ENCODE measurements at regions not wholly inside any gene's neighbourhood (a gene's known extent, or its start where the extent isn't known, plus 50 kb on each side); places are given as distances from the start of the nearest gene placed in this dataset.

DNA sequence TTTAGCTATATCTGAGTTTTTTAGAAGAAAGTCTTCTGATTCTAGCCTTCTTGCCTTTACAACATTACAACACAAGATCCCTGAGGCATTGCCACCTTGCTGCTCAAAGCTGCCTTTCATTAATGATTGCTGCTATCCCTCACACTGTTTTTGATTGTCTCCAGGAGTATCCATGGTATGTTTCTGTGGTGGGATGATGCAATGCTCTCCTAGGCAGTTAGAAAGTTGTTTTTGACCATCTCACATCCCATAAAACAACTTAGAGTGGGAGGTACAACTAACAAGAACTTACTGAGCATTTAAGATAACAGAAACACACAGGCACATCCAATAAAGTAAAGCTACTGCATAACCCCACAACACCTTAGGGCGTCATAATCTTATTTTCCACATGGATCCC, 1156.0 kb upstream of the LRRTM3 start:
- no peak for TF ChIP-seq EZH2 (IDR thresholded peaks at IDR 0.05; ENCODE audit: borderline replicate concordance, insufficient read depth, low read depth, low read length, poor library complexity, severe bottlenecking)
- TF ChIP-seq, protein P1, sequence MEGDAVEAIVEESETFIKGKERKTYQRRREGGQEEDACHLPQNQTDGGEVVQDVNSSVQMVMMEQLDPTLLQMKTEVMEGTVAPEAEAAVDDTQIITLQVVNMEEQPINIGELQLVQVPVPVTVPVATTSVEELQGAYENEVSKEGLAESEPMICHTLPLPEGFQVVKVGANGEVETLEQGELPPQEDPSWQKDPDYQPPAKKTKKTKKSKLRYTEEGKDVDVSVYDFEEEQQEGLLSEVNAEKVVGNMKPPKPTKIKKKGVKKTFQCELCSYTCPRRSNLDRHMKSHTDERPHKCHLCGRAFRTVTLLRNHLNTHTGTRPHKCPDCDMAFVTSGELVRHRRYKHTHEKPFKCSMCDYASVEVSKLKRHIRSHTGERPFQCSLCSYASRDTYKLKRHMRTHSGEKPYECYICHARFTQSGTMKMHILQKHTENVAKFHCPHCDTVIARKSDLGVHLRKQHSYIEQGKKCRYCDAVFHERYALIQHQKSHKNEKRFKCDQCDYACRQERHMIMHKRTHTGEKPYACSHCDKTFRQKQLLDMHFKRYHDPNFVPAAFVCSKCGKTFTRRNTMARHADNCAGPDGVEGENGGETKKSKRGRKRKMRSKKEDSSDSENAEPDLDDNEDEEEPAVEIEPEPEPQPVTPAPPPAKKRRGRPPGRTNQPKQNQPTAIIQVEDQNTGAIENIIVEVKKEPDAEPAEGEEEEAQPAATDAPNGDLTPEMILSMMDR (IDR thresholded peaks at IDR 0.05): no peak
- DNase-seq (no peak), ATAC-seq (ENCODE audit: low read depth) (no peak)
- H2AFZ ChIP-seq (ENCODE audit: insufficient read depth, low read depth, low read length, poor library complexity, severe bottlenecking): no peak overlapping the region
- no peak overlapping the region for H3K27ac ChIP-seq (ENCODE audit: low read length in 2 of 2)
- no peaks in the 10 kb centered on the region for H3K27me3 ChIP-seq (replicated peaks in 1 of 4; ENCODE audit: control extremely low read depth in 1 of 4, control insufficient read depth in 3 of 4, insufficient read depth in 4 of 4, low read length in 3 of 4)
- H3K4me3 ChIP-seq (ENCODE audit: control extremely low read depth in 1 of 5, extremely low read depth in 1 of 5, insufficient read depth in 1 of 5, low read depth in 2 of 5, low read length in 4 of 5): no peak overlapping the region
- H3K4me2 ChIP-seq (replicated peaks; ENCODE audit: low read depth, low read length, poor library complexity, severe bottlenecking): no peak overlapping the region
- no peaks in the 10 kb centered on the region for H3K36me3 ChIP-seq (replicated peaks in 1 of 2; ENCODE audit: control extremely low read depth in 1 of 2, control insufficient read depth in 1 of 2, extremely low read depth in 1 of 2, insufficient read depth in 2 of 2, low read length in 1 of 2)
- H3K4me3 Mint-ChIP-seq: no peak overlapping the region
- H3K4me1 ChIP-seq (ENCODE audit: control insufficient read depth in 2 of 2, insufficient read depth in 2 of 2, low read length in 2 of 2): no peaks in the 10 kb centered on the region
- H3K27me3 Mint-ChIP-seq: no peaks in the 10 kb centered on the region
- no peak overlapping the region for H3K27ac Mint-ChIP-seq
- POLR2A ChIA-PET: no interaction called here
- intact Hi-C loops (cut with micrococcal nuclease): no loop called here
- whole genome bisulfite sequencing (ENCODE audit: insufficient coverage): 57% methylated on average over 1 of the region's 1 CpG
- H3K4me1 Mint-ChIP-seq: no peaks in the 10 kb centered on the region
- H4K20me1 ChIP-seq (ENCODE audit: control insufficient read depth, insufficient read depth, low read length, poor library complexity, severe bottlenecking): no peaks in the 10 kb centered on the region
- CTCF ChIA-PET: no interaction called here
- H3K9me3 ChIP-seq (ENCODE audit: control extremely low read depth in 1 of 3, control insufficient read depth in 2 of 3, insufficient read depth in 1 of 3, low read length in 2 of 3): no peaks in the 10 kb centered on the region
- no peak overlapping the region for H3K9ac ChIP-seq (ENCODE audit: low read length)
- peaks cover 6% of the 10 kb centered on the region for H3K9me3 Mint-ChIP-seq (ENCODE audit: insufficient read depth)
- no peaks in the 10 kb centered on the region for H3K79me2 ChIP-seq (ENCODE audit: control insufficient read depth, insufficient read depth, low read length)

DNA sequence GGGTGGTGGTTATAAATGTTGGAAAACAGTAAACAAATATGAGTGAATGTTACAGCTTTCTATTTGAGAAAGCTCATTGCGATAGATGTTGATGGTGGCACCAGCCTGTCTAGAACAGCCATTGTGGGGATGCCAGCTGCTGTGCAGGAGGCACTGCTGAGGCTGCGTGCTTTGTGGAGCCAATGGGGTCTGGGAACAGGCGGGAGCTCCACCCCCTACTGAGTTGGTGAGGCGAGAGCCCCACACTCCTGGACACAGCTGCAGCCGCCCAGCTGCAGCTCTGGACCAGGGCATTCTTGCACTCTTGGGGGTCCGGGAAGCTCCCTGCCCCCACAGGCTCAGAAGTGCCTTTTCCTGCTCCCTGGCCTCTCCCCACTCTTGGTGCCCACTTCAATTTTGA, 1147.1 kb upstream of the LRRTM3 start:
- TF ChIP-seq, protein P1 (IDR thresholded peaks at IDR 0.05): no peak
- TF ChIP-seq EZH2 (IDR thresholded peaks at IDR 0.05; ENCODE audit: borderline replicate concordance, insufficient read depth, low read depth, low read length, poor library complexity, severe bottlenecking): no peak
- Histone ChIP-seq H4K20me1 (ENCODE audit: control insufficient read depth, insufficient read depth, low read length, poor library complexity, severe bottlenecking) (no peaks in the 10 kb centered on the region), H3K9me3 (ENCODE audit: control extremely low read depth in 1 of 3, control insufficient read depth in 2 of 3, insufficient read depth in 1 of 3, low read length in 2 of 3) (peaks cover 0 to 17% (median 0%) of the 10 kb centered on the region in 3 donors), H2AFZ (ENCODE audit: insufficient read depth, low read depth, low read length, poor library complexity, severe bottlenecking) (no peak overlapping the region), H3K4me1 (ENCODE audit: control insufficient read depth in 2 of 2, insufficient read depth in 2 of 2, low read length in 2 of 2) (no peaks in the 10 kb centered on the region), H3K4me2 (replicated peaks; ENCODE audit: low read depth, low read length, poor library complexity, severe bottlenecking) (no peak overlapping the region), H3K79me2 (ENCODE audit: control insufficient read depth, insufficient read depth, low read length) (no peaks in the 10 kb centered on the region), H3K27ac (ENCODE audit: low read length in 2 of 2) (no peak overlapping the region), H3K9ac (ENCODE audit: low read length) (no peak overlapping the region), H3K4me3 (ENCODE audit: control extremely low read depth in 1 of 5, extremely low read depth in 1 of 5, insufficient read depth in 1 of 5, low read depth in 2 of 5, low read length in 4 of 5) (no peak overlapping the region), H3K27me3 (replicated peaks in 1 of 4; ENCODE audit: control extremely low read depth in 1 of 4, control insufficient read depth in 3 of 4, insufficient read depth in 4 of 4, low read length in 3 of 4) (no peaks in the 10 kb centered on the region), H3K36me3 (replicated peaks in 1 of 2; ENCODE audit: control extremely low read depth in 1 of 2, control insufficient read depth in 1 of 2, extremely low read depth in 1 of 2, insufficient read depth in 2 of 2, low read length in 1 of 2) (no peaks in the 10 kb centered on the region)
- POLR2A ChIA-PET: no interaction called here
- 93% methylated on average over 6 of the region's 6 CpGs for WGBS (ENCODE audit: insufficient coverage)
- no peak overlapping the region for H3K4me3 Mint-ChIP-seq
- no peak for DNase-seq
- CTCF ChIA-PET: no interaction called here
- no peak for ATAC-seq (ENCODE audit: low read depth)
- no peaks in the 10 kb centered on the region for H3K27me3 Mint-ChIP-seq
- no peaks in the 10 kb centered on the region for H3K4me1 Mint-ChIP-seq
- no peak overlapping the region for H3K27ac Mint-ChIP-seq
- intact Hi-C loops (cut with micrococcal nuclease): no loop called here
- H3K9me3 Mint-ChIP-seq (ENCODE audit: insufficient read depth): peaks cover 6% of the 10 kb centered on the region

Data from B cell (primary cell).